ENCODE measurements at regions not wholly inside any gene's neighbourhood (a gene's known extent, or its start where the extent isn't known, plus 50 kb on each side); places are given as distances from the start of the nearest gene placed in this dataset.

- no peak for TF ChIP-seq CTCF (IDR thresholded peaks at IDR 0.05; ENCODE audit: insufficient read depth, missing control alignments)
- DNase-seq (ENCODE audit: insufficient read length, low spot score) (no peak), FAIRE-seq (no peak)
These were observed 85.8 kb upstream of the NELL2 start for GRCh38 chr12:44961887-44962286.

DNA sequence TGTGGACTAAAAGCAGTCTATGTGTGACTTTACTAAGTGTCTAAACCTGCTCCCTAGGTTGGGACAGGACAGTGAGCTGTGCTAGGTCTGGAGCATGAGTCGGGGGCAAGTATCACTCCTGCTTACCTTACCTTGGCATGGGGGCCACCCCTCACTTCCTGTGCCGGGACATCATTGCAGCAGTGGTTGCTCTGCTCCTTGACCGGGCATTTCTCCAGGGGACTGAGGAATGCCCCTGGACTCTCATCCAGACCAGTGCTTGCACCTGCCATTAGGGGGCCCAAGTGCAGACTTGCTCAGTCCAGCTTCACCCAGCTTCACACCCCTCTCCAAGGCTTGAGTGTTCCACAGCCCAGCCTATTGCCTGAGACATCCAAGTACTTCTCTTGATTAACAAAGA lies 84.7 kb upstream of the NELL2 start:
- DNase-seq (ENCODE audit: insufficient read length, low spot score), result no peak
- TF ChIP-seq CTCF (IDR thresholded peaks at IDR 0.05; ENCODE audit: insufficient read depth, missing control alignments), result no peak
- no peak for FAIRE-seq

GRCh38 chr12:44960423-44960822 lies 84.3 kb upstream of the NELL2 start:
- DNase-seq (ENCODE audit: insufficient read length, low spot score), result no peak
- TF ChIP-seq CTCF (IDR thresholded peaks at IDR 0.05; ENCODE audit: insufficient read depth, missing control alignments), result no peak

DNA sequence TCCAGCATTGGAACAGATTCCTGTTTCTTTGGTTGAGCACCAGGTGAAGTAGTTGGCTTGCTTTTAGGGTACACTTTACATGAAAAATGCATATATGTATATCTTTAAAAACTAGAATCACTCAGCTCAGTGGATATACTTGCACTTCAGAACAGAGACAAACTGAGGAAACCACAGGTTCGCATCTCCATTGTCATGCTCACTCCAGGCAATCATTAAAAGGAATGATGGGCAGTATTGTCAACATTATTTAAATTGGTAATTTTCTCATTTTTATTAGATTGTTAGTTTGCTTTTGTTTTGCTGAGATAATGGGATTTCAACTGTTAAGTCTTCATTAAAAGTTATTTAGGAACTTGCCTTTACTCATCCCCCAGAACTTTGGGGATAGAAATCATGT lies 71.0 kb upstream of the NELL2 start:
- TF ChIP-seq CTCF (IDR thresholded peaks at IDR 0.05; ENCODE audit: insufficient read depth, missing control alignments), result no peak
- FAIRE-seq, result no peak
- no peak for DNase-seq (ENCODE audit: insufficient read length, low spot score)

More at GRCh38 chr12:44960423-44960822, 84.3 kb upstream of the NELL2 start:
- no peak for FAIRE-seq

GRCh38 chr12:44942714-44943113 lies 66.6 kb upstream of the NELL2 start:
- FAIRE-seq, result no peak
- no peak for DNase-seq (ENCODE audit: insufficient read length, low spot score)
- no peak for TF ChIP-seq CTCF (IDR thresholded peaks at IDR 0.05; ENCODE audit: insufficient read depth, missing control alignments)

DNA sequence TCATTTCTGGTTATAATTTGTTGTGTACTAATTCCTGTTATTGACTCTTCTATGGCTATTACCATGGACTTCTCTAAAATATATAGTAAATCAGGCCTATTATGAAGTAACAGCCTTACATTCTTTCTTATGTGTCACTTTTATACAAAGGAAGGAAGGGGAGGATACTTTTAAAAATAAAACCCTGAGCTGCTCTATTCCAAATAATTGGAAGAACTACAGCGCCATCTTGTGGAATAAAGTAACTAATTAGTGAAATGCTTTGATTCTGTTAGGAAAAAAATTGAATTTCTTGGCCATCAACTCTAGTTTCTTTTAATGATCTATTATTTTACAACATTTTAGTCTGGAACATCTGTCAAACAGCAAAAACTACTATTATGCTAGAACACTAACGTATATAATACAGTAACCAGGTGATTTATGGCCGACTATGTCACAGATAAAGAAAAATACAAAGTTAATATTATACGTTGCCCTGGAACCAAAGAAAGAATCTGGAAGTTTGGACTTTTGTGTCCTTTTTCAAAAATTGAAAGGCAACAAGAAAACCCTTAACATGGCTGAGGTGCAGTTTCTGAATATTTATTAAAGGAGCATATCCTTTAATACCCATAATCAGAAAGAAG lies 55.0 kb upstream of the NELL2 start:
- FAIRE-seq (peak; percentile 56), DNase-seq (ENCODE audit: insufficient read length, low spot score) (peak; percentile 38)
- TF ChIP-seq CTCF (IDR thresholded peaks at IDR 0.05; ENCODE audit: insufficient read depth, missing control alignments), result peak; percentile 64

DNA sequence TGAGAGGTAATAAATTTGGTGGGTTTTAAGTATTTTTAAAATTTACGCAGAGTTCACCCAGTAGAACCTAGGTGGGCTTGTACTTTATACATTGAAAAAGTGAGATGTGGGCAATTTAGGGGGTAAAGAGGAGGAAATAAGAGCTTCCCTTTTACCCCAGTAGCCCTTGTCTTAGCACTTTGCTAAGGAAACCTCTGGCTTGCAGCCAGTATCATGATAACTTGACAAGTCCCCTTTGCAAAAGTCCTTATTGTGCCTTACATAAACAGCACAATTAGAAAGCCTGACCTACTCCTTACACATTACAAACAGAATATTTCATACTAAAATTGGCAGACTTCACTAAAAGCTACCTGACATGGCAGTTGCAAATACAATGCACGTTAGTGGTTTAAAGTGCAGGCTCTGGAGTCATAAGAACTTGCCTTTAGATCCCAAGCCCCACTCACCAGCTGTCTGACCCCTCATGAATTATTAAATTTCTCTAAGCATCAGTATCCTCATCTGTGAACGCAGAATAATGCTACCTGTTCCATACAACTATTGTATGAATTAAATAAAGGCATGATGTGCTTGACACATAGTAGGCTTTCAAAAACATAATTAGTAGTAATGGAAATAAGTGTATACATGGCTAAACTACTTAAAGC lies 53.2 kb upstream of the NELL2 start:
- no peak for FAIRE-seq
- no peak for TF ChIP-seq CTCF (IDR thresholded peaks at IDR 0.05; ENCODE audit: insufficient read depth, missing control alignments)
- no peak for DNase-seq (ENCODE audit: insufficient read length, low spot score)

All from D721Med (cell line).